WTC11 (cell line): ENCODE measurements at regions not wholly inside any gene's neighbourhood (a gene's known extent, or its start where the extent isn't known, plus 50 kb on each side); places are given as distances from the start of the nearest gene placed in this dataset.

Experiments
- ATAC-seq: fragments of 200-7000 bp; cut with Tn5 transposase; 2 replicates; pipeline ENCODE4 v1.10.0; 2021; ENCODE audit warnings: mild to moderate bottlenecking, moderate library complexity
- CTCF ChIA-PET: fragments of 300-600 bp; sonication (Branson Sonifier 250); formaldehyde crosslinking; loops from one replicate; lab custom pipeline; 2021; ENCODE audit warnings: antibody characterized with exemption; lab: Charles Lee
- POLR2A ChIA-PET: fragments of 350-600 bp; sonication (Branson Sonifier 250); formaldehyde crosslinking; loops from one replicate; lab custom pipeline; 2021; ENCODE audit warnings: antibody characterized with exemption; lab: Charles Lee
- DNase-seq: peaks from one replicate; pipeline ENCODE4 v3.0.0; 2021; ENCODE audit warnings: low spot score
- H3K27ac Mint-ChIP-seq: 2 replicates; pipeline ENCODE4 v1.8.0; 2021; ENCODE audit warnings: mixed read lengths
- H3K27me3 Mint-ChIP-seq: 2 replicates; pipeline ENCODE4 v1.8.0; 2021; ENCODE audit warnings: low read depth, mild to moderate bottlenecking, moderate library complexity, mixed read lengths
- H3K36me3 Mint-ChIP-seq: 2 replicates; pipeline ENCODE4 v1.8.0; 2021; ENCODE audit warnings: mixed read lengths
- H3K4me1 Mint-ChIP-seq: 2 replicates; pipeline ENCODE4 v1.8.0; 2022; ENCODE audit warnings: mixed read lengths
- H3K4me3 Mint-ChIP-seq: 2 replicates; pipeline ENCODE4 v1.8.0; 2021; ENCODE audit warnings: mild to moderate bottlenecking, moderate library complexity, mixed read lengths
- H3K9me3 Mint-ChIP-seq: 2 replicates; pipeline ENCODE4 v1.8.0; 2021; ENCODE audit warnings: mixed read lengths
- AFF4 ChIP-seq: sonication (generic); formaldehyde crosslinking; IDR thresholded peaks from 2 replicates; pipeline ENCODE4 v1.8.1; 2023; ENCODE audit warnings: mild to moderate bottlenecking, missing genetic modification reagents, borderline replicate concordance
- ARID4B ChIP-seq: sonication (generic); formaldehyde crosslinking; IDR thresholded peaks from 2 replicates; pipeline ENCODE4 v1.8.0; 2023; ENCODE audit warnings: missing genetic modification reagents, mild to moderate bottlenecking, borderline replicate concordance
- CTCF ChIP-seq: fragments of 200-600 bp; IDR thresholded peaks from 2 replicates; pipeline ENCODE4 v1.8.0; 2022; ENCODE audit warnings: antibody characterized with exemption
- ESRRA ChIP-seq: sonication (generic); formaldehyde crosslinking; IDR thresholded peaks from 2 replicates; pipeline ENCODE4 v1.8.1; 2022; ENCODE audit warnings: mild to moderate bottlenecking, missing genetic modification reagents, borderline replicate concordance
- FOXK1 ChIP-seq: sonication (generic); formaldehyde crosslinking; IDR thresholded peaks from 2 replicates; pipeline ENCODE4 v1.8.0; 2022; ENCODE audit warnings: mild to moderate bottlenecking, moderate library complexity, missing genetic modification reagents
- FOXP4 ChIP-seq: sonication (generic); formaldehyde crosslinking; IDR thresholded peaks from 2 replicates; pipeline ENCODE4 v1.8.0; 2022; ENCODE audit warnings: mild to moderate bottlenecking, missing genetic modification reagents
- JAZF1 ChIP-seq: fragments of 250-450 bp; sonication (Bioruptor Pico); IDR thresholded peaks from 2 replicates; pipeline ENCODE4 v1.9.0; 2021; ENCODE audit warnings: moderate library complexity, mild to moderate bottlenecking, inconsistent platforms
- MXD4 ChIP-seq: fragments of 250-450 bp; sonication (Bioruptor Pico); IDR thresholded peaks from 2 replicates; pipeline ENCODE4 v1.8.0; 2021; ENCODE audit warnings: mild to moderate bottlenecking, moderate library complexity, borderline replicate concordance
- PRRX2 ChIP-seq: fragments of 250-450 bp; sonication (Bioruptor Pico); IDR thresholded peaks from 2 replicates; pipeline ENCODE4 v1.8.0; 2021; ENCODE audit warnings: mild to moderate bottlenecking
- SMAD3 ChIP-seq: sonication (generic); formaldehyde crosslinking; IDR thresholded peaks from 2 replicates; pipeline ENCODE4 v1.8.0; 2022; ENCODE audit warnings: missing genetic modification reagents, mild to moderate bottlenecking, borderline replicate concordance
- TEAD4 ChIP-seq: sonication (generic); formaldehyde crosslinking; IDR thresholded peaks from 2 replicates; pipeline ENCODE4 v1.8.0; 2022; ENCODE audit warnings: mild to moderate bottlenecking, missing genetic modification reagents
- USF2 ChIP-seq: sonication (generic); formaldehyde crosslinking; IDR thresholded peaks from 2 replicates; pipeline ENCODE4 v1.8.1; 2023; ENCODE audit warnings: mild to moderate bottlenecking, missing genetic modification reagents, moderate library complexity
- ZMAT4 ChIP-seq: fragments of 250-450 bp; sonication (Bioruptor Pico); IDR thresholded peaks from 2 replicates; pipeline ENCODE4 v1.9.0; 2021; ENCODE audit warnings: mild to moderate bottlenecking
- ZNF232 ChIP-seq: sonication (generic); formaldehyde crosslinking; IDR thresholded peaks from 2 replicates; pipeline ENCODE4 v1.8.0; 2022; ENCODE audit warnings: mild to moderate bottlenecking, missing genetic modification reagents
- ZNF317 ChIP-seq: sonication (generic); formaldehyde crosslinking; IDR thresholded peaks from 2 replicates; pipeline ENCODE4 v1.8.1; 2023; ENCODE audit warnings: low read depth, mild to moderate bottlenecking, moderate library complexity, missing genetic modification reagents, borderline replicate concordance
- ZNF396 ChIP-seq: fragments of 250-450 bp; sonication (Bioruptor Pico); IDR thresholded peaks from 2 replicates; pipeline ENCODE4 v1.8.0; 2021; ENCODE audit warnings: mild to moderate bottlenecking, moderate library complexity, borderline replicate concordance
- ZSCAN18 ChIP-seq: fragments of 250-450 bp; sonication (Bioruptor Pico); IDR thresholded peaks from 2 replicates; pipeline ENCODE4 v2.1.2; 2022; ENCODE audit warnings: mild to moderate bottlenecking, moderate library complexity

- H3K4me3 Mint-ChIP-seq = no peak overlapping the region
- 0 out of 2 replicates have a peak, but pooled peaks have one; percentile 33 for TF ChIP-seq CTCF
- no peak for TF ChIP-seq ZSCAN18 (CRISPR knock-in tag)
- no peaks in the 10 kb centered on the region for H3K36me3 Mint-ChIP-seq
- ATAC-seq (peak; percentile 89), DNase-seq (peak; percentile 68)
- POLR2A ChIA-PET = no interaction called here
- H3K9me3 Mint-ChIP-seq = peaks cover 5% of the 10 kb centered on the region; the same call in 1 of the 2 replicates
- peaks cover 37% of the 10 kb centered on the region for H3K4me1 Mint-ChIP-seq
- H3K27me3 Mint-ChIP-seq = no peaks in the 10 kb centered on the region
- H3K27ac Mint-ChIP-seq = peak overlapping the region; percentile 80; the same call in 1 of the 2 replicates
- CTCF ChIA-PET = interaction anchor here (0.6 to 1.1 kb wide), 6 partner anchors 10 to 1245 kb away, joined by 3 to 5 read pairs (median 4); no protein-coding TSS in a partner anchor
Measured at GRCh38 chr4:107153228-107153627, 117.1 kb upstream of the DKK2 start.

- Mint-ChIP-seq H3K27me3 (no peaks in the 10 kb centered on the region), H3K36me3 (no peaks in the 10 kb centered on the region), H3K4me3 (no peak overlapping the region), H3K9me3 (peaks cover 5% of the 10 kb centered on the region; the same call in 1 of the 2 replicates)
- ATAC-seq (no peak), DNase-seq (no peak)
- POLR2A ChIA-PET = no interaction called here
- no peak for TF ChIP-seq PRRX2 (CRISPR knock-in tag)
- no peak for TF ChIP-seq USF2
- no peak for TF ChIP-seq AFF4 (CRISPR knock-in tag)
- TF ChIP-seq ZNF317 = no peak
- no peak for TF ChIP-seq ZNF232
- TF ChIP-seq, all 79 proteins: peak for 0
- peaks cover 44% of the 10 kb centered on the region for H3K4me1 Mint-ChIP-seq
- CTCF ChIA-PET = no interaction called here
- H3K27ac Mint-ChIP-seq = no peak overlapping the region
Measured at GRCh38 chr4:107151173-107151572, 115.1 kb upstream of the DKK2 start.

- Mint-ChIP-seq H3K9me3 (peaks cover 8% of the 10 kb centered on the region), H3K36me3 (no peaks in the 10 kb centered on the region), H3K4me1 (peaks cover 42% of the 10 kb centered on the region), H3K27me3 (no peaks in the 10 kb centered on the region), H3K27ac (peak overlapping the region; percentile 85; the same call in 1 of the 2 replicates), H3K4me3 (no peak overlapping the region)
- POLR2A ChIA-PET = no interaction called here
- ATAC-seq = peak; percentile 55
- CTCF ChIA-PET = no interaction called here
- DNase-seq = no peak
- TF ChIP-seq TEAD4 (no peak), SMAD3 (CRISPR knock-in tag) (no peak), ZMAT4 (no peak), MXD4 (no peak), JAZF1 (CRISPR knock-in tag) (no peak), FOXP4 (no peak), ESRRA (CRISPR knock-in tag) (no peak), FOXK1 (CRISPR knock-in tag) (no peak), ARID4B (CRISPR knock-in tag) (no peak), ZNF396 (no peak)
Measured at GRCh38 chr4:107148904-107149303, 112.8 kb upstream of the DKK2 start.
